Tibial artery (tissue), 4 donors: ENCODE measurements at regions not wholly inside any gene's neighbourhood (a gene's known extent, or its start where the extent isn't known, plus 50 kb on each side); places are given as distances from the start of the nearest gene placed in this dataset.

Source experiments
- DNase-seq, 2 donors: peaks; one replicate each; pipeline ENCODE4 v3.0.0-alpha.2; 2019
- H3K27ac ChIP-seq, 2 donors: fragments of 200-600 bp; sonication (generic) in 1 of 2; 1 replicate in 1 of 2; 2 replicates in 1 of 2; pipeline ENCODE4 v1.5.1; 2018 to 2019; ENCODE audit warnings: mild to moderate bottlenecking in 1 of 2
- H3K27me3 ChIP-seq, 2 donors: fragments of 200-600 bp; sonication (generic) in 1 of 2; one replicate each; pipeline versions ENCODE4 v1.5.1 to v1.6.0; 2016 to 2019
- H3K36me3 ChIP-seq, 3 donors: fragments of 200-600 bp; sonication (generic) in 2 of 3; one replicate each; pipeline ENCODE4 v1.5.1; 2016 to 2019; ENCODE audit warnings: mild to moderate bottlenecking in 2 of 3
- H3K4me1 ChIP-seq, 4 donors: fragments of 200-600 bp; sonication (generic) in 2 of 4; 1 replicate in 3 of 4; 2 replicates in 1 of 4; pipeline ENCODE4 v1.5.1; 2016 to 2019
- H3K4me3 ChIP-seq, 2 donors: fragments of 200-600 bp; sonication (generic) in 1 of 2; 1 replicate in 1 of 2; 2 replicates in 1 of 2; pipeline ENCODE4 v1.5.1; 2018 to 2019; ENCODE audit warnings: mild to moderate bottlenecking in 2 of 2
- H3K9me3 ChIP-seq, 3 donors: fragments of 200-600 bp; sonication (generic) in 1 of 3; one replicate each; pipeline ENCODE4 v1.5.1; 2016 to 2019
- CTCF ChIP-seq, 2 experiments: fragments of 200-600 bp in 1 of 2; fragments of 450-650 bp in 1 of 2; IDR thresholded peaks; one replicate each; pipeline ENCODE4 v1.5.1; 2017 to 2019; ENCODE audit warnings: antibody characterized with exemption in 2 of 2, mild to moderate bottlenecking in 1 of 2, moderate library complexity in 1 of 2
- intact Hi-C: fragments of 100-400 bp; cut with DNase I; formaldehyde crosslinking; loops from one replicate; pipeline ENCODE4 v1.15.0; 2023; ENCODE audit warnings: low total_unique reads

GRCh38 chr2:58667137-58667774 lies 426.1 kb upstream of the FANCL start:
- H3K4me1 ChIP-seq = no peaks in the 10 kb centered on the region
- no peak overlapping the region for H3K27ac ChIP-seq
- no peaks in the 10 kb centered on the region for H3K9me3 ChIP-seq
- DNase-seq = no peak
- H3K36me3 ChIP-seq = no peaks in the 10 kb centered on the region
- no peak overlapping the region for H3K4me3 ChIP-seq
- H3K27me3 ChIP-seq = no peaks in the 10 kb centered on the region
- intact Hi-C loops = no loop called here
- no peak for TF ChIP-seq CTCF (IDR thresholded peaks at IDR 0.05)

GRCh38 chr2:58666323-58666970 lies 425.3 kb upstream of the FANCL start:
- no peak overlapping the region for H3K27ac ChIP-seq
- intact Hi-C loops = no loop called here
- H3K4me1 ChIP-seq = no peaks in the 10 kb centered on the region
- no peak for TF ChIP-seq CTCF (IDR thresholded peaks at IDR 0.05)
- H3K27me3 ChIP-seq = no peaks in the 10 kb centered on the region
- DNase-seq = no peak
- H3K9me3 ChIP-seq = no peaks in the 10 kb centered on the region
- H3K36me3 ChIP-seq = no peaks in the 10 kb centered on the region
- H3K4me3 ChIP-seq = no peak overlapping the region

DNA sequence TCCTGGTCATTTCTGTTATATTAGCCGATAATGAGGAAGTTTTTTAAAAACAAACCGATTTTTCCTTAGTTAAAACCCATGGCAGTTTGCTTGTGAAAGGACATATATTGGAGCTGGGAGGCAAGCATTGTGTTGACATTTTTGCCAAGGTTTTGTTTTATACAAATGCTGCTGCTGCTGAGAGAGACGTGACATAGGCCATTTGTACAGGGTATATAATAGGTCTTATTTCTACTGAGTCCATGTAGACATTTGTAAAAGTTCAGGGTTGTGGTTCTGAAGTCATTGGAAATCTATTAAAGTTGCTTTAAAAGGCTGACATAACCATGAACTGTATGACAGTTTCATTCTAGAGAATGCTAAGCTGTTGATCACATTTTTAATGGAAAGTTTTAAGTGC lies 424.0 kb upstream of the FANCL start:
- Histone ChIP-seq H3K27me3 (no peaks in the 10 kb centered on the region), H3K9me3 (no peaks in the 10 kb centered on the region), H3K4me1 (no peaks in the 10 kb centered on the region), H3K36me3 (no peaks in the 10 kb centered on the region), H3K27ac (no peak overlapping the region), H3K4me3 (no peak overlapping the region)
- intact Hi-C loops = no loop called here
- TF ChIP-seq CTCF (IDR thresholded peaks at IDR 0.05) = no peak
- DNase-seq = no peak

DNA sequence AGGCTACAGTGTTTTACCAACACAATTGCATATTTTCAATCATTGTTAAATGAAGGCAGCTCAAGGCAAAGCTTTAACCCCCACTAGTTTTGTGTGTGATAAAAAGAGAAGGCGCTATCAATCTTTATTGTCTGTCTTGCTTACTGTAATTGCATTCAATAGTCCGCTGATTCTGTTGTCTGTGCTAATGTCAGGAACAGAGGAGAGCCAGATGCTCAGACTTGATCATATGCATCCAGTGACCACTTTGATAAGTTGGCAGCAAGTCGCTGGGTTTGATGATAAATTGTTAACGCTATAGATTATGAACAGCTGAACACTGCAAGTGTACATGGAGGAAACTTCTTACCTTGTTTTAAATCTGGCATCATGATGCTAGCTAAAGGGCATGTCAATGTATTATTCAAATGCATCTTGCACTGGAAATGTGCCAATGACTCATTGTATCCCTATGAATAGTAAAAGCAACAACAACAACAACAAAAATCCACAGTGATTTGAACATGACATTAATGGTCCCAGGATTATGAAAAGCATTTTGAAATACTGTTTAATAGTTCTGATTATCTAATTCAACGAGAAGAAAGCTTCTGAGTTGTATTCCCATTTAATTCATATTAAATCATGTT lies 423.5 kb upstream of the FANCL start:
- no peak for TF ChIP-seq CTCF (IDR thresholded peaks at IDR 0.05)
- intact Hi-C loops = no loop called here
- no peaks in the 10 kb centered on the region for H3K27me3 ChIP-seq
- H3K9me3 ChIP-seq = no peaks in the 10 kb centered on the region
- H3K4me1 ChIP-seq = no peaks in the 10 kb centered on the region
- no peak overlapping the region for H3K4me3 ChIP-seq
- no peak for DNase-seq
- H3K27ac ChIP-seq = no peak overlapping the region
- H3K36me3 ChIP-seq = no peaks in the 10 kb centered on the region

- Histone ChIP-seq H3K4me1 (no peaks in the 10 kb centered on the region), H3K4me3 (no peak overlapping the region), H3K27me3 (no peaks in the 10 kb centered on the region), H3K27ac (no peak overlapping the region), H3K9me3 (no peaks in the 10 kb centered on the region), H3K36me3 (no peaks in the 10 kb centered on the region)
- no peak for TF ChIP-seq CTCF (IDR thresholded peaks at IDR 0.05)
- DNase-seq = no peak
- intact Hi-C loops = no loop called here
Measured at GRCh38 chr2:58660046-58660445, 418.9 kb upstream of the FANCL start.
